ENCODE measurements at regions not wholly inside any gene's neighbourhood (a gene's known extent, or its start where the extent isn't known, plus 50 kb on each side); places are given as distances from the start of the nearest gene placed in this dataset.

DNA sequence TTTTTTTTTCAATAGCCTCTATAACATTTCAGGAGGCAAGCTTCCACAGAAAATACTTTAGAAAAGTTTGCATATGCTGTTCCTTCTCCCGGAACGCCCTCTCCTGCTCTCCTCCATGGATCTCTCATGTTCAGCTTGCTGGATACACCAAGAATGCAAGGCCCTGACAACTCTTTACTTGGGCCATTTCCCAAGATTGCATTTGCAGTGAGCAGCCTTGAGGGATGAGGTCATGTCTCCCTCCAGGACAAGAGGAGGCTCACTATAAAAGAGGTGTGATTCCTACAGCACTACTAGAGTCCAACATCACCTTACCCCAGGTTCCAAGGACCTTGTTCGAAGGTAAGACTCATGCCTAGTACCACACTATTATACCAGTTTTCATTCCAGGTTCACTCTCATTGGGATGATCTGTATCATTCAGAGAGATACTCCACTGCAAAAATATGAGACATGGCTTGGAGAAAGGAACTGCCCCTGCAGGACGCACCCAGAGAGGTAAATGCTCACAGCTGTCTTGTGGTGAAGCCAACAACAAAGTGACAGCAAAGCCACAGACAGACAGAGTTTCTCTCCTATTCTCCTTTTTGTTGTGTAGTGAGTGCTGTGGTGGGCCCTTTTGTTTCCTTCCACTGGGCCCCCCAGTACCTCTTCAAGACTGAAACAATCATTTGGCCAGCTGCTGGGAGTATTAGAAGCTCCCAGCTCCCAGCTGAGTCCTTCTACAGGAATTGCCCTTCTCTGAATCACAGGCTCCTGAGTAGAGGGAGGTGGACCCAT lies 151.7 kb upstream of the ZNF366 start:
- TF ChIP-seq, protein P1, sequence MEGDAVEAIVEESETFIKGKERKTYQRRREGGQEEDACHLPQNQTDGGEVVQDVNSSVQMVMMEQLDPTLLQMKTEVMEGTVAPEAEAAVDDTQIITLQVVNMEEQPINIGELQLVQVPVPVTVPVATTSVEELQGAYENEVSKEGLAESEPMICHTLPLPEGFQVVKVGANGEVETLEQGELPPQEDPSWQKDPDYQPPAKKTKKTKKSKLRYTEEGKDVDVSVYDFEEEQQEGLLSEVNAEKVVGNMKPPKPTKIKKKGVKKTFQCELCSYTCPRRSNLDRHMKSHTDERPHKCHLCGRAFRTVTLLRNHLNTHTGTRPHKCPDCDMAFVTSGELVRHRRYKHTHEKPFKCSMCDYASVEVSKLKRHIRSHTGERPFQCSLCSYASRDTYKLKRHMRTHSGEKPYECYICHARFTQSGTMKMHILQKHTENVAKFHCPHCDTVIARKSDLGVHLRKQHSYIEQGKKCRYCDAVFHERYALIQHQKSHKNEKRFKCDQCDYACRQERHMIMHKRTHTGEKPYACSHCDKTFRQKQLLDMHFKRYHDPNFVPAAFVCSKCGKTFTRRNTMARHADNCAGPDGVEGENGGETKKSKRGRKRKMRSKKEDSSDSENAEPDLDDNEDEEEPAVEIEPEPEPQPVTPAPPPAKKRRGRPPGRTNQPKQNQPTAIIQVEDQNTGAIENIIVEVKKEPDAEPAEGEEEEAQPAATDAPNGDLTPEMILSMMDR (IDR thresholded peaks at IDR 0.05) = no peak
- no peak for TF ChIP-seq EP300 (IDR thresholded peaks at IDR 0.05)

Measured in ovary (tissue), 3 donors.